Fibroblast of skin of right biceps (primary cell): ENCODE measurements at regions not wholly inside any gene's neighbourhood (a gene's known extent, or its start where the extent isn't known, plus 50 kb on each side); places are given as distances from the start of the nearest gene placed in this dataset.
A peak's percentile ranks its signal among the peaks of the same experiment; 100 is the strongest.
"Not testable (repeated sequence)": the region's sequence is repeated elsewhere in the genome, so short reads cannot be mapped to it uniquely, and the experiment has no call there.

ENCODE experiments used
- DNase-seq: peaks from one replicate; pipeline ENCODE4 v3.0.0-alpha.2; 2013

GRCh38 chr17:6893382-6894205, 62.1 kb upstream of the TEKT1 start:
- no peak for DNase-seq

GRCh38 chr17:6894206-6894528, 62.6 kb upstream of the TEKT1 start:
- DNase-seq, result no peak

GRCh38 chr17:6901086-6901485, 69.6 kb upstream of the TEKT1 start:
- DNase-seq, result no peak

GRCh38 chr17:6903326-6903900, 71.9 kb upstream of the TEKT1 start:
- DNase-seq, result no peak

GRCh38 chr17:6908807-6909206, 77.3 kb upstream of the TEKT1 start:
- no peak for DNase-seq

GRCh38 chr17:6910987-6911603, 79.6 kb upstream of the TEKT1 start:
- DNase-seq, result peak; percentile 38

- no peak for DNase-seq
These were observed 80.9 kb upstream of the TEKT1 start for GRCh38 chr17:6912110-6913051.

- DNase-seq, result peak; percentile 59
These were observed 82.0 kb upstream of the ALOX12 start for GRCh38 chr17:6913608-6914443.

GRCh38 chr17:6914711-6915110, 81.1 kb upstream of the ALOX12 start:
- DNase-seq, result peak; percentile 22

GRCh38 chr17:6915620-6916019, 80.2 kb upstream of the ALOX12 start:
- DNase-seq, result no peak

GRCh38 chr17:6919158-6919557, 76.7 kb upstream of the ALOX12 start:
- no peak for DNase-seq

GRCh38 chr17:6923385-6923784, 72.5 kb upstream of the ALOX12 start:
- DNase-seq, result no peak

- peak; percentile 54 for DNase-seq
These were observed 71.6 kb upstream of the ALOX12 start for GRCh38 chr17:6924208-6924607.

GRCh38 chr17:6926667-6927066, 69.2 kb upstream of the ALOX12 start:
- no peak for DNase-seq

GRCh38 chr17:6927290-6928126, 68.3 kb upstream of the ALOX12 start:
- DNase-seq, result peak; percentile 79

GRCh38 chr17:6928193-6928592, 67.7 kb upstream of the ALOX12 start:
- DNase-seq, result no peak

GRCh38 chr17:6930749-6931148, 65.1 kb upstream of the ALOX12 start:
- no peak for DNase-seq

- DNase-seq, result not testable (repeated sequence)
These were observed 61.3 kb upstream of the ALOX12 start for GRCh38 chr17:6934544-6934943.

- peak; percentile 26 for DNase-seq
These were observed 59.4 kb upstream of the ALOX12 start for GRCh38 chr17:6936370-6937028.

GRCh38 chr17:6938637-6939036, 57.2 kb upstream of the ALOX12 start:
- no peak for DNase-seq

- DNase-seq, result no peak
These were observed 55.6 kb upstream of the ALOX12 start for GRCh38 chr17:6940186-6940649.
